ENCODE measurements at regions not wholly inside any gene's neighbourhood (a gene's known extent, or its start where the extent isn't known, plus 50 kb on each side); places are given as distances from the start of the nearest gene placed in this dataset.

DNA sequence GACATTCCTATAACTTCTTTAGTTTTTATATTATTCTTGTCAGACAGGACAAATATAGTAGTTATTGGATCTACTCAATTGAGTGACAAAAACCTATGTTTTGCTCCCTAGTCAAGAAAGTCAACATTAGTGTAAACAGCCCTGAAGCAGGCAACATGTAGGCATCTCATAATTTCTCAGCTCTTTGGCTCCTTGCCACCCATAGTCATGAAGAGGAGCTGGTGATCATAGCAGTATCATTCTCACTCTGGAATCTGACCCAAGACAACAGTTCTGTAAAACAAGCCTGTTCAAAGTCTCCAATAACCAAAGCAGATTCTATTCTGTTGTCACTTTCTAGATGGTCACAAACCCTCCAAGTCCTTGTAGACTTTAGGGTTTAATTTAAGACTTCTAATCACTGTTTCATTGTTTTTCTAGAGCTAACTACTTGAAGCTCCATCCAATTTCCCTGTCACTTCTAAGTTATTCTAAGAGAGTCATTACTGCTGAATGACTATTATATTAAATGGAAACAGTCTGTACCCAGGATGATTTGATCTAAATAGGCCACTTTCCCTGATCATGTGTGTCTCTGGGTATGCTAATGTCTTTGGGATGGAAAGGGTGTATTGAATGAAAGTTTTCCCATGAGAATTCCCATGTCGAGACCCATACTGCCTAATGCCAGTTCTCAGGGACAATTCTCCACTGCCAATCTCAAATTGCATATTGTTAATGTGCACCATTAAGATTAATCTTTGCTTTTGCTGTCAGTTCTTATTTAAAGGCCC lies 533.3 kb downstream of the ACTL7B start:
- intact Hi-C loops (cut with DNase I) = no loop called here
- no peak for ATAC-seq
- Histone ChIP-seq H3K4me1 (no peaks in the 10 kb centered on the region), H3K27me3 (no peaks in the 10 kb centered on the region), H3K36me3 (no peaks in the 10 kb centered on the region), H3K4me3 (no peak overlapping the region), H3K9me3 (no peaks in the 10 kb centered on the region), H3K27ac (no peak overlapping the region)
- no peak for DNase-seq
- TF ChIP-seq CTCF (IDR thresholded peaks at IDR 0.05) (no peak), POLR2A (IDR thresholded peaks at IDR 0.05) (no peak)
- WGBS (ENCODE audit: insufficient coverage, low coverage, low lambda C conversion rate, missing lambda C conversion rate) = 33% methylated on average over 1 of the region's 1 CpG

DNA sequence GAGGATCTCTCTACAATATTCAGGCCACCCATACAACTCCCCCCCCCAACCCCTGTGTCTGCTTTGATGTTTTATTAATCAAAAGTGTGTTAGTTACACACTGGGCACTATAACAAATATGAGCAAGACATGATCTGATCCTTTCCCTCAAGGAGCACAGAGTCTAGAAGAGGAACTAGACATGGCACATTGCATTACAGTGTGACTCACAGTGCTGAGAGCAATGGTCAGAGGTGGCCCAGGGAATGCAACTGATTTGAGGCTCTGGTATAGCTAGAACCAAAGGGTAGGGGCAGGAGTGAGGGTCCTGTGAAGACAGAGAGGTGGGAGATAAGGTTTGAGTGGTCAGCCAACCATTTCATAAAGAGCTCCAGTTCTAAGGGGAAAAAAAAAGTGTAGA lies 539.2 kb downstream of the ACTL7B start:
- TF ChIP-seq POLR2A (IDR thresholded peaks at IDR 0.05) (no peak), CTCF (IDR thresholded peaks at IDR 0.05) (no peak)
- H3K9me3 ChIP-seq = no peaks in the 10 kb centered on the region
- no peaks in the 10 kb centered on the region for H3K27me3 ChIP-seq
- ATAC-seq (no peak), DNase-seq (no peak)
- no peak overlapping the region for H3K27ac ChIP-seq
- H3K4me1 ChIP-seq = no peaks in the 10 kb centered on the region
- intact Hi-C loops (cut with DNase I) = no loop called here
- H3K36me3 ChIP-seq = no peaks in the 10 kb centered on the region
- H3K4me3 ChIP-seq = no peak overlapping the region

GRCh38 chr9:108316066-108316465 lies 539.7 kb downstream of the ACTL7B start:
- no peak for ATAC-seq
- intact Hi-C loops (cut with DNase I) = no loop called here
- 39% methylated on average over 4 of the region's 4 CpGs for WGBS (ENCODE audit: insufficient coverage, low coverage, low lambda C conversion rate, missing lambda C conversion rate)
- no peaks in the 10 kb centered on the region for H3K4me1 ChIP-seq
- H3K4me3 ChIP-seq = no peak overlapping the region
- no peak overlapping the region for H3K27ac ChIP-seq
- TF ChIP-seq CTCF (IDR thresholded peaks at IDR 0.05) (no peak), POLR2A (IDR thresholded peaks at IDR 0.05) (no peak)
- no peaks in the 10 kb centered on the region for H3K9me3 ChIP-seq
- no peaks in the 10 kb centered on the region for H3K36me3 ChIP-seq
- no peak for DNase-seq
- H3K27me3 ChIP-seq = no peaks in the 10 kb centered on the region

DNA sequence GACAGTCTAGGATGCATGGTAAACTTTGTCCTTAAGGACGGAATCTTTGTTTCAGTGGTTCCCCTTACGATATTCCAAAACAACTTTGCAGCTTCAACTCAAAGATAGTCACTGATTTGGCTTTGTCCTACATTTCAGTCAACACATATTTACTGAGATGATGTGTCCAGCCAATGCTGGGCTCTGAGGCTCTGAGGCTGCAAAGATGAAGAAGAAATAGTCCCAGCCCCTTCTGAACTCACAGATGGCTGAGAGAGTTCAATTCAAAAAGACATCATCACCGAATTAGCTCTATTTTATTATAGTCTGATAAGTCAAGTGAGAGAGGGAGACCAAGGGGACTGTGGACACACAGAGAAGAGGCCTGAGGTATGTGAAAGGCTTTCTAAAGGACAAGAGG lies 544.0 kb downstream of the ACTL7B start:
- TF ChIP-seq CTCF (IDR thresholded peaks at IDR 0.05) (no peak), POLR2A (IDR thresholded peaks at IDR 0.05) (no peak)
- no peaks in the 10 kb centered on the region for H3K9me3 ChIP-seq
- no peak overlapping the region for H3K4me3 ChIP-seq
- no peaks in the 10 kb centered on the region for H3K4me1 ChIP-seq
- 56% methylated on average over 3 of the region's 3 CpGs for WGBS (ENCODE audit: insufficient coverage, low coverage, low lambda C conversion rate, missing lambda C conversion rate)
- ATAC-seq (no peak), DNase-seq (no peak)
- H3K27me3 ChIP-seq = no peaks in the 10 kb centered on the region
- H3K27ac ChIP-seq = no peak overlapping the region
- H3K36me3 ChIP-seq = no peaks in the 10 kb centered on the region
- intact Hi-C loops (cut with DNase I) = no loop called here

- DNase-seq = no peak
- Histone ChIP-seq H3K27me3 (no peaks in the 10 kb centered on the region), H3K9me3 (no peaks in the 10 kb centered on the region), H3K4me1 (no peaks in the 10 kb centered on the region), H3K4me3 (no peak overlapping the region), H3K36me3 (no peaks in the 10 kb centered on the region), H3K27ac (no peak overlapping the region)
- no peak for ATAC-seq
- no peak for TF ChIP-seq CTCF (IDR thresholded peaks at IDR 0.05)
- TF ChIP-seq POLR2A (IDR thresholded peaks at IDR 0.05) = no peak
- WGBS (ENCODE audit: insufficient coverage, low coverage, low lambda C conversion rate, missing lambda C conversion rate) = 70% methylated on average over 3 of the region's 3 CpGs
- intact Hi-C loops (cut with DNase I) = no loop called here
These were observed 545.6 kb downstream of the ACTL7B start for GRCh38 chr9:108310202-108310601.

All from right lobe of liver (tissue), 6 donors.